K562 (cell line): ENCODE measurements at regions not wholly inside any gene's neighbourhood (a gene's known extent, or its start where the extent isn't known, plus 50 kb on each side); places are given as distances from the start of the nearest gene placed in this dataset.

Experiments
- ATAC-seq: fragments of 200-7000 bp; cut with Tn5 transposase; 3 replicates; pipeline ENCODE4 v1.9.1; 2020; ENCODE audit warnings: moderate library complexity
- BruUV-seq: library from RNA; stranded (reverse); fragments of 400-500 nt; replicated peaks from 2 replicates; lab custom pipeline; 2021; lab: Mats Ljungman, UMichigan
- CTCF ChIA-PET: fragments of 300-600 bp; formaldehyde crosslinking; extraction: SDS; loops from one replicate; lab custom pipeline; 2021; ENCODE audit warnings: low intra/inter-chr PET ratio; lab: Yijun Ruan, JAX
- POLR2A ChIA-PET: fragments of 300-600, 350-650 bp; sonication (Branson Sonifier 250); formaldehyde crosslinking; extraction: SDS; loops from one replicate; lab custom pipeline; 2021; ENCODE audit warnings: antibody characterized with exemption, inconsistent platforms; lab: Yijun Ruan, JAX
- DNase-seq, 4 experiments: peaks; one replicate each; pipeline versions ENCODE4 v3.0.0 to v3.0.0-alpha.2; 2011 to 2018; ENCODE audit warnings: low spot score in 3 of 4, mixed read lengths in 3 of 4; ENCODE audit errors: extremely low read depth in 1 of 4
- FAIRE-seq: peaks from 2 replicates; lab custom pipeline; 2011; peaks lifted over from hg19 to GRCh38; lab: Jason Lieb, UNC
- H2AFZ ChIP-seq: 2 replicates; pipeline ENCODE4 v1.6.0; 2011; ENCODE audit warnings: low read depth, low read length, control low read depth, inconsistent platforms
- H3K27ac ChIP-seq: fragments of 200-600 bp; 3 replicates; pipeline ENCODE4 v1.8.0; 2011; ENCODE audit warnings: low read depth, mild to moderate bottlenecking, control low read depth, inconsistent platforms, low read length, moderate library complexity, mixed read lengths; ENCODE audit errors: extremely low read depth
- H3K27me3 ChIP-seq, 2 experiments: fragments of 300-600 bp in 1 of 2; 2 replicates in 1 of 2; 3 replicates in 1 of 2; pipeline versions ENCODE4 v1.6.0 to v1.8.0; 2011; ENCODE audit warnings: inconsistent platforms in 2 of 2, low read length in 2 of 2, mild to moderate bottlenecking in 1 of 2, mixed read lengths in 1 of 2, moderate library complexity in 1 of 2; ENCODE audit not compliant: control insufficient read depth in 2 of 2, insufficient read depth in 2 of 2
- H3K36me3 ChIP-seq: fragments of 300-600 bp; 3 replicates; pipeline ENCODE4 v1.8.0; 2011; ENCODE audit warnings: mild to moderate bottlenecking, low read length, inconsistent platforms; ENCODE audit not compliant: control insufficient read depth, insufficient read depth
- H3K4me1 ChIP-seq, 2 experiments: fragments of 200-600 bp in 1 of 2; replicated peaks in 1 of 2; 2 replicates in 1 of 2; 3 replicates in 1 of 2; pipeline versions ENCODE4 v1.5.1 to v1.8.0; 2011; ENCODE audit warnings: inconsistent platforms in 2 of 2, low read length in 2 of 2, mild to moderate bottlenecking in 1 of 2, mixed read lengths in 1 of 2, moderate library complexity in 1 of 2; ENCODE audit not compliant: control insufficient read depth in 2 of 2, insufficient read depth in 2 of 2
- H3K4me2 ChIP-seq: 2 replicates; pipeline ENCODE4 v1.6.1; 2011; ENCODE audit warnings: low read length, control low read depth, inconsistent platforms, mixed read lengths; ENCODE audit not compliant: insufficient read depth
- H3K4me3 ChIP-seq: fragments of 200-600 bp; sonication (generic), shearing (Covaris generic); 2 replicates; pipeline ENCODE4 v1.5.1; 2016; ENCODE audit warnings: control low read depth, inconsistent platforms
- H3K79me2 ChIP-seq: fragments of 200-600 bp; 3 replicates; pipeline ENCODE4 v1.8.0; 2011; ENCODE audit warnings: low read length, inconsistent platforms; ENCODE audit not compliant: control insufficient read depth, insufficient read depth
- H3K9ac ChIP-seq, 2 experiments: 2 replicates each; pipeline versions ENCODE4 v1.6.0 to v1.6.1; 2011; ENCODE audit warnings: low read depth in 2 of 2, low read length in 2 of 2, control low read depth in 1 of 2, inconsistent platforms in 1 of 2, mild to moderate bottlenecking in 1 of 2, mixed read lengths in 1 of 2; ENCODE audit not compliant: insufficient read depth in 1 of 2
- H3K9me1 ChIP-seq: one replicate; pipeline ENCODE4 v1.6.0; 2011; ENCODE audit warnings: inconsistent platforms, mild to moderate bottlenecking, low read length, moderate library complexity; ENCODE audit not compliant: control insufficient read depth, insufficient read depth
- H3K9me3 ChIP-seq: replicated peaks from 2 replicates; pipeline ENCODE4 v1.5.1; 2011; ENCODE audit warnings: low read depth, low read length, inconsistent platforms; ENCODE audit not compliant: control insufficient read depth, insufficient read depth
- H4K20me1 ChIP-seq: replicated peaks from 2 replicates; pipeline ENCODE4 v1.6.1; 2011; ENCODE audit warnings: low read length, inconsistent platforms, mixed read lengths; ENCODE audit not compliant: control insufficient read depth, insufficient read depth
- BRCA1 ChIP-seq, 2 experiments: fragments of 450-650 bp in 1 of 2; sonication (generic) in 1 of 2; formaldehyde crosslinking in 1 of 2; IDR thresholded peaks; 2 replicates each; pipeline versions ENCODE4 v1.5.0 to v1.6.1; 2017 to 2020; ENCODE audit warnings: mild to moderate bottlenecking in 1 of 2, missing genetic modification reagents in 1 of 2
- CHD2 ChIP-seq: IDR thresholded peaks from 2 replicates; pipeline ENCODE4 v1.6.1; 2011; ENCODE audit warnings: low read depth, low read length
- DIDO1 ChIP-seq: fragments of 450-650 bp; IDR thresholded peaks from 2 replicates; pipeline ENCODE4 v1.6.1; 2016; ENCODE audit warnings: low read depth, missing biosample characterization, missing genetic modification characterization
- RFX7 ChIP-seq: fragments of 250-450 bp; sonication (Bioruptor Pico); IDR thresholded peaks from 2 replicates; pipeline ENCODE4 v1.5.1; 2021; ENCODE audit warnings: mild to moderate bottlenecking
- SMAD2 ChIP-seq: fragments of 150-350 bp; IDR thresholded peaks from 2 replicates; pipeline ENCODE4 v1.6.1; 2014; ENCODE audit warnings: low read depth, mild to moderate bottlenecking, low read length
- SRSF3 ChIP-seq: fragments of 200-400 bp; formaldehyde crosslinking; IDR thresholded peaks from 2 replicates; pipeline ENCODE4 v1.6.1; 2016; ENCODE audit warnings: mild to moderate bottlenecking, low read length, moderate library complexity; ENCODE audit not compliant: insufficient read depth
- STAT5A ChIP-seq: IDR thresholded peaks from 2 replicates; pipeline ENCODE4 v1.6.1; 2012; ENCODE audit warnings: low read length, inconsistent platforms, borderline replicate concordance
- ZHX1 ChIP-seq: fragments of 150-350 bp; conservative IDR thresholded peaks from 2 replicates; pipeline ENCODE4 v1.6.1; 2014; ENCODE audit warnings: low read length
- ZNF124 ChIP-seq: sonication (generic); formaldehyde crosslinking; IDR thresholded peaks from 2 replicates; pipeline ENCODE4 v1.8.1; 2022; ENCODE audit warnings: missing genetic modification reagents
- ZNF639 ChIP-seq, 2 experiments: fragments of 200-800 bp in 1 of 2; sonication (Bioruptor generic) in 1 of 2; sonication (generic) in 1 of 2; formaldehyde crosslinking in 1 of 2; IDR thresholded peaks in 1 of 2; conservative IDR thresholded peaks in 1 of 2; 2 replicates each; pipeline versions ENCODE4 v1.5.0 to v1.6.1; 2016 to 2020; ENCODE audit warnings: missing compliant biosample characterization in 1 of 2, missing genetic modification characterization in 1 of 2, missing genetic modification reagents in 1 of 2
- WGBS: fragments of 100-300 bp; shearing (Covaris generic); methylation state at CpG from one replicate; pipeline ENCODE4 v1.1.6; 2016; ENCODE audit warnings: low coverage, mixed read lengths; ENCODE audit not compliant: insufficient coverage; ENCODE audit errors: missing lambda C conversion rate; 5-methylcytosine and 5-hydroxymethylcytosine counted together
- in situ Hi-C: fragments of 300-500 bp; cut with MboI; formaldehyde crosslinking; loops from 4 replicates; pipeline ENCODE4 v1.15.0; 2018; ENCODE audit warnings: inconsistent platforms, mixed read lengths
- intact Hi-C: fragments of 100-400 bp; cut with micrococcal nuclease; formaldehyde crosslinking; loops from 2 replicates; pipeline ENCODE4 v1.14.2; 2022

- H3K4me3 ChIP-seq = no peak overlapping the region
- ATAC-seq (no peak), DNase-seq (no peak), FAIRE-seq (no peak)
- H3K79me2 ChIP-seq = no peaks in the 10 kb centered on the region
- WGBS = under 1% methylated on average over 15 of the region's 15 CpGs
- in situ Hi-C loops = no loop called here
- POLR2A ChIA-PET = interaction anchor here (0.6 kb wide), 1 partner anchor 593 kb away, joined by 3 read pairs; no protein-coding TSS in a partner anchor
- H3K9ac ChIP-seq = no peak overlapping the region
- H4K20me1 ChIP-seq = peaks cover 8% of the 10 kb centered on the region; the same call in 1 of the 2 replicates
- no TSS peak for BruUV-seq
- intact Hi-C loops = no loop called here
- TF ChIP-seq ZNF124 (CRISPR knock-in tag) (no peak), ZHX1 (no peak), RFX7 (CRISPR knock-in tag) (no peak), SMAD2 (no peak), STAT5A (no peak), SRSF3 (no peak), ZNF639 (CRISPR knock-in tag; conservative IDR thresholded peaks at IDR 0.05 in 1 of 2, IDR thresholded peaks at IDR 0.05 in 1 of 2) (no peak), BRCA1 (IDR thresholded peaks at IDR 0.05) (no peak), BRCA1 (CRISPR knock-in tag; IDR thresholded peaks at IDR 0.05) (no peak), DIDO1 (tag) (no peak), CHD2 (no peak)
- H3K27me3 ChIP-seq = peaks cover 57 to 90% of the 10 kb centered on the region in 2 experiments
- H3K27ac ChIP-seq = no peak overlapping the region
- H3K9me3 ChIP-seq = no peaks in the 10 kb centered on the region
- no peak overlapping the region for H3K4me2 ChIP-seq
- no peaks in the 10 kb centered on the region for H3K9me1 ChIP-seq
- H2AFZ ChIP-seq = no peak overlapping the region
- CTCF ChIA-PET = no interaction called here
- H3K36me3 ChIP-seq = no peaks in the 10 kb centered on the region
- H3K4me1 ChIP-seq = peaks cover 0 to 3% of the 10 kb centered on the region in 2 experiments; a peak in 1 of 5 replicates
Measured at GRCh38 chr7:156041398-156041797, 229.1 kb upstream of the SHH start.
